Occipital lobe (tissue), 1 donor: ENCODE measurements at regions not wholly inside any gene's neighbourhood (a gene's known extent, or its start where the extent isn't known, plus 50 kb on each side); places are given as distances from the start of the nearest gene placed in this dataset.

ENCODE experiments used
- DNase-seq: peaks from one replicate; lab custom pipeline; 2025; lab: John Stamatoyannopoulos, UW

- no peak for DNase-seq
Measured at GRCh38 chr22:49184736-49185135, 642.9 kb downstream of the BRD1 start.

GRCh38 chr22:49183826-49184216 is 643.9 kb downstream of the BRD1 start:
- no peak for DNase-seq

DNA sequence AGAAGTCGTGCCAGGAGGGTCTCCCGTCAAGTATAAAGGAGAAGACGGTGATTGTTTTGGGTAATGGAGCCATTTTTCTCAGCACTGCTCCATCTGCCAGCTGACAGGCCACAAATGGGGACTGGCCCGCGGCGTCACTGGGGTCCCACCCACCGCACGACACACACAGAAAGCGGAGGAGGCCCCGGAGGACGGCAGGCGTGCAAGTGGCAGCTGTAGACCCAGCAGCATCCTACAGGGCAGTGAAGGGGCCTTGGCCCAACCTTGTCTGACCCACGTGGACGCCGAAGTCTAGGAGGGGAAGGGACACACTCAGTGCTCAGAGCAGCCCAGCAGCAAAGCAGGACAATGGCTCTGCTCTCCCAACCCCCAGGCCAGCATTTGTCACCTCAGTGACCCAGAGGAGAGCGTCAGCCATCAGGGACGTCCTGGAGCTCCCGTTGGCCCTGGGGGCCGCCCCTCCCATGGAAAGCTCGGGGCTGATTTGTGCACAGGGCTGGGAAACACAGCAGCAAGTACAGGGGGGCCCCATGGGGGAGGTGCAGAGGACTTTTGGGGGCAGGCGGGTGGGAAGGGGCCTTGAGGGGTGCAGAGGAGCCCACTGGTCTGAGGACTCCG is 644.4 kb downstream of the BRD1 start:
- no peak for DNase-seq

DNA sequence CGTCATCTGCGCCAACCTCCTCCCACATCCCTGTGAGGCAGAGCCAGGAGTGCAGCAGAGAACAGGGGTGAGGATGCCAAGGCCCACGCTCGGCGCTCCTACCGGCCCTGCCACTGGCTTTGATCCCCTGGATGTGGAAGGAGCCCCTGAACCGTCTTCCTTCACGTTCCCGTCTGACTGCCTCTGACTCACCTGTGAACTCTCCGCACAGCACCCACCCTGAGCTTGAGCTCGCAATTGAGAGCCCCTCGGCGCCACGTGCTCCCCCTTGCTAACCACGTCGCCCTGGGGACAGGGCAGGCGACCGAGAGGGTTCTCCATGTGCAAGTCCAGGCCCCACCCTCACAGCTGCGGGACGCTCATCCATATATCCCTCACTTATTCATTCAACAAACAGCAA is 645.3 kb downstream of the BRD1 start:
- no peak for DNase-seq

DNA sequence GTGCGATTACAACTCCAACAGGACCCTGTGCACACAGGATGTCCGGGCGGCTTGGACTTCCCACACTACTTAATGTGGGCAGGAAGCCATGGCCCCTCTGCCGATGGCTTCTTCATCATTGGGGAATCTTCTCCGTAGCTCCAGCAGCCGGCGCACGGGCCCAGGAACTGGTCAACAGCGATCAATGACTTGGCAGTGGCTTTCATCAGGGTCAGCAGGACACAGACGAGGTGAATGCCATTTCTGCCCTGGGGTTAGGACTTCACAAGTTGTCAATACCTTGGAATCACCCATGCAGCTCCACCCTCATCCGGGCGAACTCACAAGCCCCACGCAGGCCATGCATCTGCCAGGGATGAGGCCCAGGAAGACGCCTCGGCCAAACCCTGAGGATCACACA is 645.7 kb downstream of the BRD1 start:
- no peak for DNase-seq

- no peak for DNase-seq
Measured at GRCh38 chr22:49181431-49181830, 646.2 kb downstream of the BRD1 start.

- DNase-seq, result no peak
Measured at GRCh38 chr22:49180683-49181024, 647.0 kb downstream of the BRD1 start.

DNA sequence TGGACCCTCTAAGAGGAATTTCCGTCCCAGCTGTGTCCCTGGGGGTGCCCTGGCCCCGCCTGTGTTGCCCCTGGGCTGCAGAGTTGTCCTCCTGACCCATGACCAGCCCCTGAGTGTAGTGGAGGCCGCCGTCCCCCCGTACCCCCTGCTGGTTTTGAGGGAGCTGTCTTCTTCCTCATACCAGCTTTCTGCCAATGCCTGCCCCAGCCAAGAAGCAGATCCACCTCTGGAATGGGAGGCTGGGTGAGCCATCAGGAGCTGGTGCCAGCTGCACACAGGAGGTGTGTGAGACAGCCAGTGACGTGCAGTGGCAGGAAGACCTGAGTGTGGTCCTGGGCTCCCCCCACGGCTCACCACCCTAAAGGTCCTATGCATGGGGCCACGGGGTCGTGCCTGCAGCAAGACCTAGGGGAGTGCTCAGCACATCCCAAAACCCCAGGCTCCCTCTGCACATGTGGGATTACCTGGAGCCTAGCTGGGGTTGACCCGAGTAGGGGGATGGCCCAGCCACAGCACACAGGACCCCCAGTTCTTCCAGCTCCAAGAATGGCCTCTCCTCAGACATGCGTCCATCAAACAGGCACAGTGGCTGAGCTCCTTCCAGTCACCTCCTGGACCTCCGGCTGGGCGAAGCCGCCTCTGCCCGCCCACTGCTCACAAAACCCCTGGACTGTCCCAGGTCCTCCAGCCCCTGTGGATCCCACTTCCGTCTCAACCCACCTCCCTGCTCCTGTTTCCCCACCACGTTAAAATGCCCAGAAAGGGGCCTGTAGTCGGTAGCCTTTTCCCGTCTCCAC is 647.6 kb downstream of the BRD1 start:
- DNase-seq, result no peak

DNA sequence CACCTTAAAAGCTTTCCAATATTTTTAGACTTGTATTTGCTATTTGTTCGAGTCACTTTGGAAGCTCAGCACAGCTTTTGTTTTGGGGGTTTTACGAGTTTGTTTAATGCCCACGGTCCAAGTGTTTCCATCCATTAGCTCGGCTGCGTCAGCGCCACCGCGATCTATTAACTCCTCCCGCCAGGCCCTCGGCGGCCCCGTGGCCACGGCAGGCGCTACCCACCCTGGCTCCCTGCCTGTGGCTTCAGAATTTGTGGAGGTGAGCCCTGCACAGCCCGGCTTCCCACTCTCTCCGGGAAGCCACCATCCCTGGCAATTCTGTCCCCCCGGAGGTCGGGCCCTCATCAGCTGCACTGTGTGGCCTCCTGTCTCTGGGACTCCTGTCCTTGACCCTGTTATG is 648.5 kb downstream of the BRD1 start:
- DNase-seq, result no peak

DNA sequence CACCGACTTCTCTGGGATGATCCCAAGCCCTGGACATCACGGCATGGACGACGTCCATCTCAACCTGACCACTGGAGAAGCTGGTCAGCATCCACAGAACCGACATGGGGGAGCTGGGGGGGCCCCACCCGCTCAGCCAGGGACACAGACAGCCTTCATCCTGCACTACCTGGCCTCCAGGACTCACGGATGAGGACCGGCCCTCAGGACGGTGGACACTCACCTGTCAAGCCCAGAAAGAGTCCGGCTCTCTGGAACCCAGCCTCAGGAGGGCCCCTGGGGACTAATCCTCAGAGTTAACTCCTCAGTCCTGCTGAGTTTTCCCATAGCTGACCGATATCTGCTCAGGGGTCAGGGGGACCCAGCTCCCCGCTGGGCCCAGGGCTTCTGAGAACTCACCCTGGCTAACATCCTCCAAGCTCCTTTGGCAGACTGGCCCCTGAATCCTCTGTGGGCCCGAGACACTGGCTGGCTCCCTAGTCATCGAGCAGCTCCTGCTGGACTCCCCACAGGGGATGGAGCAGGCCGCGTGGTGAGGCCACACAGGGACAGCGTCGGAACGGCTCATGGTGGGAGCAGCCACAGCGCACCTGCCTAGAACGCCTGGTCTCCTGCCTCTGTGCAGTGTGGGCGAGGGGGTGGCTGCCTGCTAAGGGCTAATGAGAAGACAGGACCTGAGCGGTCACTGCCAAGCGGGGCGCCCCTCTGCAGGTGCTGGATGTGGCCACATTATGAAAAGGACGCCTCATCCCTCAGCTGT is 649.2 kb downstream of the BRD1 start:
- DNase-seq, result no peak

DNA sequence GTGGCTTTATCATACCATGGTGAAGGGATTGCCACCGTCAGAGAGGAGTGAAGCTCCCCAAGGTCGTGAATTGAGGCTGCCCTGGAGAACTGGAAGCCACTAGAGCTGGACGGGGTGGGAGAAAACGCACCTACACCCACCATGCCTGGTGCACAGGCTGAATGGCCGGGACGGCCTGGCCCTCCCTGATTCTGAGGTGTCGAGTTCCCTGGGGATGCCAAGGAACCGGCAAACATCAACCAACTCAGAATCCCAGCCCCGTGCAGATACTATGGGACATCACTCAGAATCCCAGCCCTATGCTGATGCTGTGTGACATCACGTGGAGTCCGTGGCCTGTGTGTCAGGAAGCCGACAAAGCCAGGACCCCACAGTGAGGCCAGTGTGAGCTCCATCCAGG is 650.0 kb downstream of the BRD1 start:
- DNase-seq, result no peak

DNA sequence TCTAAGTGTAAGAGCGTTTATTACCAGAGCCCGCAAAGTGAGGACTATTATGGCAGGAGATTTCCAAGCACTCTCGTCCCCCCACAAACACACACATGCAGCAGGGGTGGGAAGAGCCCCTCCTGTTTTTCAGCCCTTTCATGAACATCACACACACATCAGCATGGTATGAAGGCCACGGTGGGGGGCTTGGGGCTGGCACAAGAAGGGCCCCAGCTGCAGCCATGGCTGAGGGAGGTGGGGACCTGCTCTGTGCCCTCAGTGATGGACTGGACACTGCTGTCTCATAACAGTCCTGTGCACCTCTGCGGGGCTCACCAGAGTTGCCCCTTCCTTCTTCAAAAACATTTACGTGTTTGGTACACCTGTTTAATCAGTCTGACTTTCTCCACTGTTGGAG is 650.7 kb downstream of the BRD1 start:
- no peak for DNase-seq

- no peak for DNase-seq
Measured at GRCh38 chr22:49170053-49170452, 657.6 kb downstream of the BRD1 start.

- DNase-seq, result no peak
Measured at GRCh38 chr22:49169074-49169744, 658.5 kb downstream of the BRD1 start.

- no peak for DNase-seq
Measured at GRCh38 chr22:49168219-49168813, 659.4 kb downstream of the BRD1 start.

- no peak for DNase-seq
Measured at GRCh38 chr22:49166746-49167145, 660.9 kb downstream of the BRD1 start.

DNA sequence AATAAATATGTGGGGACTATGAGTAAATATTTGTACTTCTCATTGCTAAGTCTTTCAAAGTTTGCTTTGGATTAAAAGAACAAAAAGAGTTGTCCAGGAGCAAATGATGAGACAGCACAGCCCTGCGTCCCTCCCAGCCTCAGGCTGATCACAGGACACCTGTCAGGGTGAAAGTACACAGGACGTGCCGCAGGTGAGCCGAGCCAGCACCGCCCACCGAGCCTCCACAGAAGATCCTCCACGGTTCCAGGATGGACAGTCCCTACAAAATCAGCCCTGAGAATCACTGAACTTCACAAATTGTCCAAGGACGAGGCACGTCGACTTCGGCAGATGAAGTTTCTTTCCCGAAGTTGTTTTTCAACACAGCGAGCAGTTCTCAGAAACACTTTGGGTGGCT is 661.5 kb downstream of the BRD1 start:
- DNase-seq, result no peak

DNA sequence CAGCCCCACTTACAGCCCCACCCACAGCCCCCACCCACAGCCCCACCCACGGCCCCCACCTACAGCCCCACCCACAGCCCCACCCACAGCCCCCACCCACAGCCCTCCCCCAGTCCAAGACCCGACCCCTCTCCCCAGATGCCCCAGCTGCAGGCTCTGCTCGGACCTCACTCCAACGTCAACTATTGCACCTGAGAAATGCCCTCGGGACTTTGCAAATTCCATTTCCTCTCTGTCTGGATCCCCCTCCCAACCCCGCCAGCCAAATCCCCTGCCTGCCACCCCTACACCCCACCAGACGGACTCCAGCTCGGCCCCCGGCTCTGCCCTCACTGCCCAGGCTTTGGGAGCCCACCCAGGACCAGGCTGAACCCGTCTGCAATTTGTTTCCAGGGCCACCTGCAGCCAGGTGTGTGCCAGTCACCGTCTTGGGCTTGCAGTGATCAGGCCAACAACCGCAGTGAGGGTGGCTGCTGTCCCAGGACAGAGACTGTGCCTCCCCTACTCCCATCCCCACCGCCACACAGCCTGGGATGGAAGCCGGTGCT is 662.8 kb downstream of the BRD1 start:
- DNase-seq, result no peak

DNA sequence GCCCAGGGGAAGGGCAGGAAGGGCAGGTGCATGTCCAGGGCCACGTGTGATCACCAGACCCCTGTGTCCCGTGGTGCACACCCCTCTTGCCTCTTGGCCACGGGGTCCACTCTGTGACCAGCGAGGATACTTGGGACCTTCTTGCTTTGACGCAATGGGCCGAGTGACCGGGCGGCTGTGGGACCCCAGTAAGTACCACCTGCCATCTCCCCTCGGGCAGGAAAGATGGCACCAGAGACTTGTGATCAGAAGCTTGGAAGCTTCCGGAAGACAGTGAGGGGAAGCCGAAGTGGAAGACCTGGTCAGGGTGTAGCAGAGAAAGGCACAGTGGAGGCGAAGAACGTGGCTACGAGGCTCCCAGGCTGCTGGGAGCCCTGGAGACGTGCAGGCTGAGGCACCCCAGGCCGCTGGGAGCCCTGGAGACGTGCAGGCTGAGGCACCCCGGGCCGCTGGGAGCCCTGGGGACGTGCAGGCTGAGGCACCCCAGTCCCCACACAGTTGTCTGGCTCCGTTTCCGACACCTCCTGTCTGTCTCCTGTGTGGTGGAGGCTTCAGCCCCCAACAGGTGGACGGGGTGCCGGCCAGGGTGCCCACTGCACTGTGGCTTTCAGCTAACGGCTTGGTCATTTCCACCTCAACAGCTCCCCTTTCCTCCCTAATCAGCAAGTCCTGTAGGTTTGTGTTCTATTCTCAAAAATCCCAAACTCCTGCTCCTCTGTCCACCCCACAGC is 663.5 kb downstream of the BRD1 start:
- no peak for DNase-seq

DNA sequence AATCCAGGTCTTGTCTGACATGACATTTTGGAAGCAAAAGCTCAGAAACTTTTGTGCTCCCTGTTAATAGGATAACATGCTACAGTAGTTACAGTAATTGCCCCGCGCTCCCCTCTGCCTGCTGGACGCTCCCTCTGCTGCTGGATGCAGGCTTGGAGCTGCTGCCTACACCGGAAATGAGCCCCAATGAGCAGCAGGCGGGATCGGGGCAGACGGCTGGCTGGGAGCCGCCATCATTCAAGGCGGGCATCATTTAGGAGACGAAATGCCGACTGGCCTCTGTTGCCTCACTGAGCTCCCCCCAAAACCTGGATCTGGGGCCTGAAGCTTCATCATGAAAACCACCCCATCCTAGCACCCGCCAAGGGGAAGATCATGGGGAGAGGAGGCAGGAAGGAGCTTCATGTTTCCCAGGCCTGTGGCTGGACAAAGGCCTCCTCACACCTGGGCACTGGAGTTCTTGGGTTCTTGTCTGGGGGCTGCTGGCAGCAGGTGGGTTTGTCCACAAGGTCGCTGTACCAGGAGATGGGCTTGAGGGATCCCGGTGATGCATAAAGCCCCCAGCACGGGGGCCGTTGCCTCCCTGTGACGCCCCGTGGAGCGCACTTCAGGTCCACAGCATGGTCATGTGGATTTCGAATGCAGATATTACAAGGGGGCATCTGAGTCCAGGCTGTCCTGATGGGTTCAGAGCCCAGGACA is 664.3 kb downstream of the BRD1 start:
- DNase-seq, result no peak
